A549 (cell line): ENCODE measurements at regions not wholly inside any gene's neighbourhood (a gene's known extent, or its start where the extent isn't known, plus 50 kb on each side); places are given as distances from the start of the nearest gene placed in this dataset.

Experiments used
- CBX2 ChIP-seq: fragments of 200-600 bp; sonication (generic); IDR thresholded peaks from 2 replicates; pipeline ENCODE4 v1.6.1; 2016; ENCODE audit warnings: low read depth, mild to moderate bottlenecking, borderline replicate concordance
- CEBPB ChIP-seq, 2 experiments: fragments of >200 bp in 1 of 2; sonication (Bioruptor Twin) in 1 of 2; formaldehyde crosslinking in 1 of 2; IDR thresholded peaks; 2 replicates each; pipeline ENCODE4 v1.6.1; 2012 to 2016
- CTCF ChIP-seq: fragments of >200 bp; sonication (Bioruptor Twin); formaldehyde crosslinking; IDR thresholded peaks from 3 replicates; pipeline ENCODE4 v1.5.1; 2016
- EP300 ChIP-seq, 2 experiments: fragments of >200 bp; sonication (Bioruptor Twin); formaldehyde crosslinking; IDR thresholded peaks; 2 replicates in 1 of 2; 3 replicates in 1 of 2; pipeline ENCODE4 v1.6.1; 2016 to 2017
- FOSL2 ChIP-seq, 2 experiments: fragments of 450-650 bp in 1 of 2; fragments of >200 bp in 1 of 2; sonication (Bioruptor Twin) in 1 of 2; formaldehyde crosslinking; IDR thresholded peaks; 2 replicates each; pipeline versions ENCODE4 v1.5.0 to v1.6.1; 2016 to 2020; ENCODE audit warnings: mild to moderate bottlenecking in 1 of 2, moderate library complexity in 1 of 2
- MAZ ChIP-seq: fragments of 150-350 bp; IDR thresholded peaks from 2 replicates; pipeline ENCODE4 v1.6.1; 2014; ENCODE audit warnings: antibody characterized with exemption, low read depth, low read length, borderline replicate concordance
- POLR2A ChIP-seq: IDR thresholded peaks from 2 replicates; pipeline ENCODE4 v1.6.1; 2012; ENCODE audit warnings: mild to moderate bottlenecking, low read length
- RNF2 ChIP-seq: fragments of 200-600 bp; sonication (generic); IDR thresholded peaks from 2 replicates; pipeline ENCODE4 v1.6.1; 2016; ENCODE audit warnings: low read depth, mild to moderate bottlenecking, antibody characterized with exemption, moderate library complexity, borderline replicate concordance
- TP53 ChIP-seq: fragments of 250-450 bp; sonication (Bioruptor Pico); IDR thresholded peaks from 2 replicates; pipeline ENCODE4 v1.5.0; 2021; ENCODE audit warnings: mild to moderate bottlenecking, moderate library complexity
- ZC3H11A ChIP-seq: fragments of 450-650 bp; IDR thresholded peaks from 2 replicates; pipeline ENCODE4 v1.6.1; 2014; ENCODE audit warnings: antibody characterized with exemption, mild to moderate bottlenecking
- ZNF302 ChIP-seq: fragments of 250-450 bp; sonication (Bioruptor Pico); IDR thresholded peaks from 2 replicates; pipeline ENCODE4 v1.9.0; 2021; ENCODE audit warnings: inconsistent platforms, mild to moderate bottlenecking, moderate library complexity
- TF ChIP-seq, protein P1 (sequence below): IDR thresholded peaks from 2 replicates; pipeline ENCODE4 v1.6.1; 2012
- TF ChIP-seq, protein P2 (sequence below): fragments of 450-650 bp; IDR thresholded peaks from 2 replicates; pipeline ENCODE4 v1.6.1; 2014; ENCODE audit warnings: antibody characterized with exemption

DNA sequence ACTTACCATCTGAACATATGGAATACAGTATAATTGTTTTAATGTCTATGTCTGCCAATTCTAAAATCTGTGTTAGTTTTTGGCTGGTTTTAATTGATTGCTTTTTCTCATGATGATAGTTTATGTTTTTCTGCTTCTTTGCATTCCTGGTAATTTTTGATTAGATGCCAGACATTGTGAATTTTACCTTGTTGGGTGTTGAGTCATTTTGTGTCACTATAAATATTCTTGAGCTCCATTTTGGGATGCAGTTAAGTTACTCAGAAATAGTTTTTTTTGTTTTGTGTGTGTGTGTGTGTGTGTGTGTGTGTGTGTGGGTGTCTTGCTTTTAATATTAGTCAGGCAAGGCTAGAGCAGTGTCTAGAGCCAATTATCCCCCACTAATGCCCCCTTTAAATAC lies 818.8 kb upstream of the NR2F2 start:
- TF ChIP-seq, protein P1, sequence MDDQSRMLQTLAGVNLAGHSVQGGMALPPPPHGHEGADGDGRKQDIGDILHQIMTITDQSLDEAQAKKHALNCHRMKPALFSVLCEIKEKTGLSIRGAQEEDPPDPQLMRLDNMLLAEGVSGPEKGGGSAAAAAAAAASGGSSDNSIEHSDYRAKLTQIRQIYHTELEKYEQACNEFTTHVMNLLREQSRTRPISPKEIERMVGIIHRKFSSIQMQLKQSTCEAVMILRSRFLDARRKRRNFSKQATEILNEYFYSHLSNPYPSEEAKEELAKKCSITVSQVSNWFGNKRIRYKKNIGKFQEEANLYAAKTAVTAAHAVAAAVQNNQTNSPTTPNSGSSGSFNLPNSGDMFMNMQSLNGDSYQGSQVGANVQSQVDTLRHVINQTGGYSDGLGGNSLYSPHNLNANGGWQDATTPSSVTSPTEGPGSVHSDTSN: no peak
- TF ChIP-seq RNF2 (no peak), TP53 (CRISPR knock-in tag) (no peak), CTCF (no peak), POLR2A (no peak), MAZ (no peak), CBX2 (no peak), ZC3H11A (no peak), FOSL2 (IDR thresholded peaks at IDR 0.05) (no peak), FOSL2 (CRISPR knock-in tag; IDR thresholded peaks at IDR 0.05) (no peak), EP300 (IDR thresholded peaks at IDR 0.05) (no peak), CEBPB (IDR thresholded peaks at IDR 0.05) (no peak), ZNF302 (CRISPR knock-in tag) (no peak)
- TF ChIP-seq, protein P2, sequence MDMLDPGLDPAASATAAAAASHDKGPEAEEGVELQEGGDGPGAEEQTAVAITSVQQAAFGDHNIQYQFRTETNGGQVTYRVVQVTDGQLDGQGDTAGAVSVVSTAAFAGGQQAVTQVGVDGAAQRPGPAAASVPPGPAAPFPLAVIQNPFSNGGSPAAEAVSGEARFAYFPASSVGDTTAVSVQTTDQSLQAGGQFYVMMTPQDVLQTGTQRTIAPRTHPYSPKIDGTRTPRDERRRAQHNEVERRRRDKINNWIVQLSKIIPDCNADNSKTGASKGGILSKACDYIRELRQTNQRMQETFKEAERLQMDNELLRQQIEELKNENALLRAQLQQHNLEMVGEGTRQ: no peak
